PFSK-1 (cell line): ENCODE measurements at regions not wholly inside any gene's neighbourhood (a gene's known extent, or its start where the extent isn't known, plus 50 kb on each side); places are given as distances from the start of the nearest gene placed in this dataset.

Experiments
- FOXP2 ChIP-seq: optimal IDR thresholded peaks from 2 replicates; pipeline ENCODE3; 2011; ENCODE audit warnings: borderline replicate concordance, control low read depth, inconsistent platforms; ENCODE audit not compliant: insufficient read depth; ENCODE audit errors: extremely low read length, extremely low read depth
- POLR2AphosphoS5 ChIP-seq: IDR thresholded peaks from 2 replicates; pipeline ENCODE4 v1.6.1; 2012; ENCODE audit warnings: low read depth, mild to moderate bottlenecking, control low read depth, low read length, moderate library complexity
- REST ChIP-seq, 2 experiments: IDR thresholded peaks; 2 replicates each; pipeline versions ENCODE4 v1.6.1 to v1.8.0; 2011 to 2012; ENCODE audit warnings: low read depth in 2 of 2, low read length in 2 of 2, control low read depth in 1 of 2, inconsistent platforms in 1 of 2, mild to moderate bottlenecking in 1 of 2, moderate library complexity in 1 of 2; ENCODE audit not compliant: insufficient read depth in 1 of 2
- SIN3A ChIP-seq: IDR thresholded peaks from 2 replicates; pipeline ENCODE4 v1.6.1; 2012; ENCODE audit warnings: mild to moderate bottlenecking, low read length, moderate library complexity, borderline replicate concordance; ENCODE audit not compliant: insufficient read depth
- TAF1 ChIP-seq: IDR thresholded peaks from 2 replicates; pipeline ENCODE4 v1.6.1; 2012; ENCODE audit warnings: low read length, control low read depth, borderline replicate concordance; ENCODE audit not compliant: insufficient read depth

- TF ChIP-seq SIN3A (no peak), REST (IDR thresholded peaks at IDR 0.05; ENCODE audit: insufficient read depth in 1 of 2, low read depth in 2 of 2, low read length in 2 of 2) (no peak), FOXP2 (no peak), TAF1 (no peak), POLR2AphosphoS5 (no peak)
These were observed 291.1 kb upstream of the TLE4 start for GRCh38 chr9:79280691-79281090.

- no peak for TF ChIP-seq SIN3A
- TF ChIP-seq POLR2AphosphoS5, result no peak
- TF ChIP-seq TAF1, result no peak
- no peak for TF ChIP-seq FOXP2
- TF ChIP-seq REST (IDR thresholded peaks at IDR 0.05; ENCODE audit: insufficient read depth in 1 of 2, low read depth in 2 of 2, low read length in 2 of 2), result no peak
These were observed 287.7 kb upstream of the TLE4 start for GRCh38 chr9:79284081-79284480.

- TF ChIP-seq REST (IDR thresholded peaks at IDR 0.05; ENCODE audit: insufficient read depth in 1 of 2, low read depth in 2 of 2, low read length in 2 of 2), result no peak
- no peak for TF ChIP-seq SIN3A
- no peak for TF ChIP-seq TAF1
- no peak for TF ChIP-seq FOXP2
- no peak for TF ChIP-seq POLR2AphosphoS5
These were observed 284.6 kb upstream of the TLE4 start for GRCh38 chr9:79286992-79287707.

GRCh38 chr9:79287708-79288290 is 284.0 kb upstream of the TLE4 start:
- no peak for TF ChIP-seq POLR2AphosphoS5

GRCh38 chr9:79289856-79290255 is 281.9 kb upstream of the TLE4 start:
- TF ChIP-seq POLR2AphosphoS5 (no peak), TAF1 (no peak), SIN3A (no peak), FOXP2 (no peak), REST (IDR thresholded peaks at IDR 0.05; ENCODE audit: insufficient read depth in 1 of 2, low read depth in 2 of 2, low read length in 2 of 2) (no peak)
